GM23248 (cell line): ENCODE measurements at regions not wholly inside any gene's neighbourhood (a gene's known extent, or its start where the extent isn't known, plus 50 kb on each side); places are given as distances from the start of the nearest gene placed in this dataset.

Experiments
- DNase-seq: peaks from one replicate; pipeline ENCODE4 v3.0.0-alpha.2; 2015
- H2AFZ ChIP-seq: fragments of 200-600 bp; sonication (generic); 2 replicates; pipeline ENCODE4 v1.6.1; 2016; ENCODE audit warnings: antibody characterized with exemption
- H3F3A ChIP-seq: fragments of 200-600 bp; sonication (generic); 2 replicates; pipeline ENCODE4 v1.6.1; 2016; ENCODE audit warnings: mild to moderate bottlenecking, antibody characterized with exemption, mixed run types; ENCODE audit not compliant: insufficient read depth
- H3K27ac ChIP-seq: fragments of 200-600 bp; sonication (generic); 2 replicates; pipeline ENCODE4 v1.5.1; 2016; ENCODE audit warnings: mild to moderate bottlenecking
- H3K27me3 ChIP-seq: fragments of 200-600 bp; sonication (generic); replicated peaks from 2 replicates; pipeline ENCODE4 v1.6.1; 2016; ENCODE audit warnings: mild to moderate bottlenecking; ENCODE audit not compliant: insufficient read depth
- H3K36me3 ChIP-seq: fragments of 200-600 bp; sonication (generic); 2 replicates; pipeline ENCODE4 v1.6.1; 2016; ENCODE audit warnings: low read depth, mild to moderate bottlenecking
- H3K4me1 ChIP-seq: fragments of 200-600 bp; sonication (generic); 2 replicates; pipeline ENCODE4 v1.6.1; 2016; ENCODE audit warnings: mild to moderate bottlenecking; ENCODE audit not compliant: insufficient read depth
- H3K4me2 ChIP-seq: fragments of 200-600 bp; sonication (generic); one replicate; pipeline ENCODE4 v1.6.1; 2016; ENCODE audit warnings: mild to moderate bottlenecking; ENCODE audit not compliant: unreplicated experiment
- H3K4me3 ChIP-seq: fragments of 200-600 bp; sonication (generic); 2 replicates; pipeline ENCODE4 v1.5.1; 2016; ENCODE audit warnings: mild to moderate bottlenecking
- H3K79me2 ChIP-seq: fragments of 200-600 bp; sonication (generic); 2 replicates; pipeline ENCODE4 v1.6.1; 2016; ENCODE audit warnings: mild to moderate bottlenecking; ENCODE audit not compliant: insufficient read depth
- H3K9ac ChIP-seq: fragments of 200-600 bp; sonication (generic); 2 replicates; pipeline ENCODE4 v1.6.1; 2016; ENCODE audit warnings: mild to moderate bottlenecking
- H3K9me2 ChIP-seq: fragments of 200-600 bp; sonication (generic); 2 replicates; pipeline ENCODE4 v1.6.1; 2016; ENCODE audit warnings: mixed run types, mild to moderate bottlenecking, moderate library complexity; ENCODE audit not compliant: insufficient read depth
- H3K9me3 ChIP-seq: fragments of 200-600 bp; sonication (generic); one replicate; pipeline ENCODE4 v1.6.1; 2017; ENCODE audit warnings: low read depth
- H4K20me1 ChIP-seq: fragments of 200-600 bp; sonication (generic); 2 replicates; pipeline ENCODE4 v1.6.0; 2016; ENCODE audit not compliant: insufficient read depth
- EZH2 ChIP-seq: fragments of 200-600 bp; sonication (generic); IDR thresholded peaks from 2 replicates; pipeline ENCODE4 v1.6.1; 2018; ENCODE audit warnings: antibody characterized with exemption, mild to moderate bottlenecking; ENCODE audit not compliant: insufficient read depth, poor library complexity, severe bottlenecking
- EZH2phosphoT487 ChIP-seq: fragments of 200-600 bp; sonication (generic); IDR thresholded peaks from 2 replicates; pipeline ENCODE4 v1.6.1; 2018; ENCODE audit warnings: antibody characterized with exemption, moderate library complexity, mild to moderate bottlenecking, low read depth; ENCODE audit not compliant: insufficient read depth
- WGBS, 2 experiments: methylation state at CpG; one replicate each; pipeline ENCODE4 v1.1.6; 2015 to 2017; ENCODE audit warnings: low lambda C conversion rate in 2 of 2, low coverage in 1 of 2; ENCODE audit errors: missing lambda C conversion rate in 2 of 2; 5-methylcytosine and 5-hydroxymethylcytosine counted together
- in situ Hi-C: fragments of 300-500 bp; cut with MboI; formaldehyde crosslinking; loops from 2 replicates; pipeline ENCODE4 v1.15.0; 2020

- no peaks in the 10 kb centered on the region for H4K20me1 ChIP-seq
- no peaks in the 10 kb centered on the region for H3K4me1 ChIP-seq
- H3K4me3 ChIP-seq, result no peak overlapping the region
- TF ChIP-seq EZH2phosphoT487 (no peak), EZH2 (no peak)
- in situ Hi-C loops, result no loop called here
- no peaks in the 10 kb centered on the region for H3K36me3 ChIP-seq
- DNase-seq, result no peak
- H3F3A ChIP-seq, result no peaks in the 10 kb centered on the region
- H3K4me2 ChIP-seq, result no peak overlapping the region
- H3K9ac ChIP-seq, result no peak overlapping the region
- H3K79me2 ChIP-seq, result no peaks in the 10 kb centered on the region
- H3K9me2 ChIP-seq, result no peaks in the 10 kb centered on the region
- H2AFZ ChIP-seq, result no peak overlapping the region
- no peaks in the 10 kb centered on the region for H3K9me3 ChIP-seq
- no peak overlapping the region for H3K27ac ChIP-seq
- H3K27me3 ChIP-seq, result peaks cover 31% of the 10 kb centered on the region; the same call in 1 of the 2 replicates
Measured at GRCh38 chr14:49487238-49487637, 98.9 kb downstream of the RPS29 start.

GRCh38 chr14:49485290-49485689, 100.9 kb downstream of the RPS29 start:
- no peak overlapping the region for H3K27ac ChIP-seq
- TF ChIP-seq EZH2 (no peak), EZH2phosphoT487 (no peak)
- H3K4me2 ChIP-seq, result no peak overlapping the region
- H3K4me1 ChIP-seq, result no peaks in the 10 kb centered on the region
- H4K20me1 ChIP-seq, result no peaks in the 10 kb centered on the region
- no peaks in the 10 kb centered on the region for H3K79me2 ChIP-seq
- in situ Hi-C loops, result no loop called here
- H3K27me3 ChIP-seq, result peaks cover 19% of the 10 kb centered on the region; the same call in 1 of the 2 replicates
- no peaks in the 10 kb centered on the region for H3K36me3 ChIP-seq
- no peaks in the 10 kb centered on the region for H3K9me3 ChIP-seq
- no peaks in the 10 kb centered on the region for H3F3A ChIP-seq
- H3K4me3 ChIP-seq, result no peak overlapping the region
- H3K9ac ChIP-seq, result no peak overlapping the region
- no peak overlapping the region for H2AFZ ChIP-seq
- DNase-seq, result no peak
- H3K9me2 ChIP-seq, result no peaks in the 10 kb centered on the region
- 12 to 14% methylated on average over 3 of the region's 3 CpGs for WGBS, 2 experiments

GRCh38 chr14:49484180-49484579, 102.0 kb downstream of the RPS29 start:
- Histone ChIP-seq H3K4me1 (no peaks in the 10 kb centered on the region), H3K4me3 (no peak overlapping the region), H2AFZ (no peak overlapping the region), H3K36me3 (no peaks in the 10 kb centered on the region), H3K9ac (no peak overlapping the region), H3K9me3 (no peaks in the 10 kb centered on the region), H3K27me3 (peaks cover 19% of the 10 kb centered on the region; the same call in 1 of the 2 replicates), H3K27ac (no peak overlapping the region), H3F3A (no peaks in the 10 kb centered on the region), H3K9me2 (no peaks in the 10 kb centered on the region), H4K20me1 (no peaks in the 10 kb centered on the region), H3K79me2 (no peaks in the 10 kb centered on the region), H3K4me2 (no peak overlapping the region)
- TF ChIP-seq EZH2phosphoT487 (no peak), EZH2 (no peak)
- in situ Hi-C loops, result no loop called here
- no peak for DNase-seq
- WGBS, 2 experiments, result 22 to 38% methylated on average over 2 of the region's 2 CpGs

GRCh38 chr14:49483268-49483667, 102.9 kb downstream of the RPS29 start:
- Histone ChIP-seq H3K4me2 (no peak overlapping the region), H3K4me3 (no peak overlapping the region), H3F3A (no peaks in the 10 kb centered on the region), H2AFZ (no peak overlapping the region), H3K9me3 (no peaks in the 10 kb centered on the region), H3K4me1 (no peaks in the 10 kb centered on the region), H3K36me3 (no peaks in the 10 kb centered on the region), H3K79me2 (no peaks in the 10 kb centered on the region), H3K27ac (no peak overlapping the region), H3K27me3 (peaks cover 19% of the 10 kb centered on the region; the same call in 1 of the 2 replicates), H3K9ac (no peak overlapping the region), H4K20me1 (no peaks in the 10 kb centered on the region), H3K9me2 (no peaks in the 10 kb centered on the region)
- in situ Hi-C loops, result no loop called here
- WGBS, 2 experiments, result 0% methylated on average over 1 of the region's 1 CpG
- TF ChIP-seq EZH2, result no peak
- TF ChIP-seq EZH2phosphoT487, result no peak
- no peak for DNase-seq

DNA sequence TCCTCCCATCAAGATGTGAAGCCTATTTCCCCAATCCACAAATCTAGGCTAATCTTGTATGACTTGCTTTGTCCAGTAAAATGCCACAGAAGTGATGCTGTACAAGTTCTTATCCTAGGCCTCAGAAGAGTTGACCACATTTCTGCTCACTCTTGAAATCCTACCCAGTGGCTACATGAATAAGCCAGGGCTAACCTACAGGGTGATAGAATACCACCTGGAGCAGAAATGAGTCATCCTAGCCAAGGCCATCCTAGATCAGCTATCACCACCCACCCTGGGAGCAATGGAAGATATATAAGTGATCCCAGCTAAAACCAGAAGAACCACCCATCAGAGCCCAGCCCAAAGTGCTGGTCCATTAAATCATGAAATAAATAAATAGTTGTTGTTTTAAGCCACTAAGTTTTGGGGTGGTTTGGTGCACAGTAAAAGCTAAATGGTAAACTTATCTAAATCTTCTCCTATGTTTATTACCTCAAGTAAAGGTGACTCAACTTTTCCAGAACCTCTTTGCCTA, 105.1 kb downstream of the RPS29 start:
- no peak overlapping the region for H3K4me3 ChIP-seq
- H3K9me3 ChIP-seq, result no peaks in the 10 kb centered on the region
- H3K9ac ChIP-seq, result no peak overlapping the region
- DNase-seq, result no peak
- H3K79me2 ChIP-seq, result no peaks in the 10 kb centered on the region
- peaks cover 20% of the 10 kb centered on the region; the same call in 1 of the 2 replicates for H3K27me3 ChIP-seq
- no peaks in the 10 kb centered on the region for H3K9me2 ChIP-seq
- no peak overlapping the region for H3K4me2 ChIP-seq
- H2AFZ ChIP-seq, result no peak overlapping the region
- no peak for TF ChIP-seq EZH2
- no peak for TF ChIP-seq EZH2phosphoT487
- H3F3A ChIP-seq, result no peaks in the 10 kb centered on the region
- no peaks in the 10 kb centered on the region for H3K4me1 ChIP-seq
- no peaks in the 10 kb centered on the region for H3K36me3 ChIP-seq
- H4K20me1 ChIP-seq, result no peaks in the 10 kb centered on the region
- in situ Hi-C loops, result no loop called here
- no peak overlapping the region for H3K27ac ChIP-seq
